ENCODE measurements at regions not wholly inside any gene's neighbourhood (a gene's known extent, or its start where the extent isn't known, plus 50 kb on each side); places are given as distances from the start of the nearest gene placed in this dataset.
A peak's percentile ranks its signal among the peaks of the same experiment; 100 is the strongest.

DNA sequence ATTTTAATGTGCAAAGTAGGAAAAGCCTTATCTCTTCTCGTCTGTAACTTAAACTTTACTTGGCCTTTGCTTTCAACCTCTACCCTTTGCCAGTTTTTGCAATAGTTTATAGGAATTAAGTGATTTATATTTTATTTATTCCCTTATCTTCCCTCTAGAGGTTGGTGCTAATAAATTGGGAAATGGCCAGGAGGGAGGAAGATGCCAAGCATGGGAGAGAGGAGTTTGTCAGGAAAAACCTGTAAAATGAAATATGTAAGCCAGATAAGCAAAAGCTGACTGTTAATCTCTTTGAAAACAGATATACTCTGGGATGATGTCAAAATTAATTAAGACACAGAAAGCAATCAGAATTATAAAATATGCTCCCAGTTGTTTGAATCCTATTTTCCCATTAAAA is 484.5 kb downstream of the NR2F1-AS1 start:
- no peak for DNase-seq

DNA sequence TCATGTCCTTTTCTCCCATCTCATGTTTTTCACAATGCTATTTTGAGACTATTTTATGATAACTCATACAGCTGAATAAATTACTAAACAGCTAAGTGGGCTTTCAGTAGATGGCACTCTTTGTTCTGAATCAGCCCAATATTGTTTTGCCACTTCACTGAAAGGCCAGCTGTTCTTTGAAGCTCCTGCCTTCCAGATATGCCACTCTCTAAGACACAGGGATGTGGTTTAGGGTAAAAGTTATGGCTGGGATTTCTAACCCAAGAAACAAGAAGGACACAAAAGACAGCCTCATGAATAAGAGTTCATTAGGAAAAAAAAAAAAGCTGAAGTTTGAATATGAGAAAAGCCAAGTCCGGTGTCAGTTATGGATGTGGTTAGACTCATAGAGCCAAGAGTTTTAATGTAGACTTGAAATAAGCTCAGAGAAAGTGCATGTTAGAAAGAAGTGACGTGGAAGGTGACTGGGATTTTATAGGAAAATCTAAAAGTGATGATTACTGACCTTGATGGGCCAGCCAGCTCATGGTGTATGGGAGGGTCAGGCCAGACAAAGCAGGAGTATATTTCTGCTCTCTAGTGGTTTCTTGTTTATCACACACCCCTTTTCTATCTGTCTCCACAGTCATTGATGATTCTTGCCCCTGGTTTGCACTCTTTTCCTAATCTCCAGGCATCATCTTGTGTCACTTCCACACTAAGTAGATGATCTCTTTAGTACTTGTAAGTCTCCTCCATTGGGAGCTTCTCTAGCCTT is 488.5 kb downstream of the NR2F1-AS1 start:
- DNase-seq, result no peak

DNA sequence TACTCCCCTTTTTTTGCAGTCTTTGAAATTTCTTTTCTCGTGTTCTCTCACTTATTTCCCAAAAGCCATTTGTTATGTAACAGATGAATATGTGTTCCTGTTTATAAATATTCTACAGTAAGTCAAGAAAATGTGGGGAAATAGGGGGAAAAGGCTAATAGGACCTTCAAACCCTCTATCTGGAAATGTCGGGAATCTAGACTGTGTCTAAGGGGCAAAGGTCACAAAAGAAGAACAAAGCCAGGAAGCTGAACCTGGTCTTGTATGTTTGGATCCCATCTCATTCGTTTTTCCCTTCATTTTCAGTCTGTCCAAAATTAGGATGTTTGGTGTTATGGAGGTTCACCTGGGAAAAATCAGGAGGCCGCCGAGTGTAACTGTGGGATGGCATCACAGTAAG is 490.3 kb downstream of the NR2F1-AS1 start:
- no peak for DNase-seq

DNA sequence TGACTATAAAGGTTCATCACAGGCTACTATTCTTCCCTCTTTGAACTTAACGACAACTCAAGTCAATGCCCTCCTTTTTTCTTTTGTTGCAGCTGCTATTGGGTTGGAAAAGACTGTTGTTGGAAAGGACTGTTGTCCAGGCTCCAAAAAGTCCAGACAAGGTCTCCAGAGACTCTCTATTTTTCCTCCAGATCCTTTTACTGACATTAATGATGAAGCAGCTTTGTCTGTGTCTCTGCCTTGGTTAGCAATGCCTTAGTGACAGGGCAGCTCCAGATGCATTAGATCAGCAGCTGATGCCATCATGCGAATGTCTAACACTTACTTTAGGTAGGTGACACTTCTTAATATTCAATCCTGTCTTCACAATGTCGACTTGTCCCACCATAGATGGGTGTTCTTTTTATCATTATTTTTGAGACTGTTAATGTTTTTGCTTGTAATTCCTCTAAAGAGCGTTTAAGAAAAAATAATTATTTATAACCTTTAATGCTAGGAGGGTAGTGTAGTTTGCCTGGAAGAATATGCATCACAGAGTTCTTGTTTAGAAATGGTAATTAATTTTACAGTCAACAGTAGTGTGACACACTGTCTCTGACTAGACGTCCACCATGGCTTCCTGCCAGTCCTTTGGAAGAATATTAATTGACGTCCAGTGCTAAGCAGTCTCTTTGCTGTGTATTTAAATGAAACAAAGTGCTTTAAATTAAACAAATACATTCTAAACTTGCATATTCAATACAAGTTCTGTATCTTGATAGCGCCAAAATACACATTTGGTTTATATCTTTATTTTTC is 492.2 kb downstream of the NR2F1-AS1 start:
- DNase-seq, result no peak

- no peak for DNase-seq
These were observed 493.7 kb downstream of the NR2F1-AS1 start for GRCh38 chr5:93087326-93087725.

GRCh38 chr5:93082981-93083380 is 498.0 kb downstream of the NR2F1-AS1 start:
- DNase-seq, result no peak

GRCh38 chr5:93079046-93079445 is 502.0 kb downstream of the NR2F1-AS1 start:
- DNase-seq, result no peak

DNA sequence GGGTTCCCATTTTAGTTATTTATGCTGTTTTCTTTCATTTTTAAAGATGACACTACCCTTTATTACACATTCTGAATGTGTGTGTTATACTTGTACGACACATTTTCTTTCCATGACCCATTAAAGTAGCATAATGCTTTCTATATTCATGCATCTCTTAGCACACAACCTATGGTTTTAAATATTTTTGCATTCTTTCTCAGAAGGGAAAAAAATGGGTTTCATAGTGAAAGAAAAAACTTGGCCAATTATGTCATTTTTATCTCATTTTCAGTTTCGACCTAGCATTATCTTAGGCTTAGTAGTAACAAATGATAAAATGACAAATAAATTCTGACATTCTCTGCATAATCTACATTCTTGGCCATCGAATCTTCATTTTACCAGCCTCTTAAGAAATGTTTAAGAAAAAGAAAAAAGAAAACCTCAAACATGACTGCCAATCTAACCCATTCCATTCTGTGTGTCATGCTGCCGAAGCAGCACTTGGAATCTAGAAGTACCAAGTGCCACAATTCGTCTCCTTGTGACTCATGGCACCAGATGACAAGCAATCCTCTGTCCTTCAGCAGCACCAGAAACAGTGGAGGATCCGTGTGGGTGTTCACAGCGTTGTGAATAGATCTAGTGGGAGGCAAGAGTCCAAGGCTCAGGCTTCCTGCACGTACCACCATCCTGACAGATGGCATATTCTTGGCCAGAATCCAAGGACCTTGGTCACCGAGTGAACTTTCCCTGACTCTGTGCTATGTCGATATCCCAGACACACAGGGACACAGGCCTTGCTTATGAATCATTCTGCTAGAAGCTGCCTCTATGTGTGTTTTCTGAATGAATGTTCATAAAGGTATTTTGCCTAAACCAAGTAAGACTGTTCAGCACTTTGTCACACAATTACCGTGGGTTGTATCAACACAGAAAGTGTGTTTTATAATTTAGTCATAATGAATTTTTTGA is 502.7 kb downstream of the NR2F1-AS1 start:
- DNase-seq, result peak; percentile 80

DNA sequence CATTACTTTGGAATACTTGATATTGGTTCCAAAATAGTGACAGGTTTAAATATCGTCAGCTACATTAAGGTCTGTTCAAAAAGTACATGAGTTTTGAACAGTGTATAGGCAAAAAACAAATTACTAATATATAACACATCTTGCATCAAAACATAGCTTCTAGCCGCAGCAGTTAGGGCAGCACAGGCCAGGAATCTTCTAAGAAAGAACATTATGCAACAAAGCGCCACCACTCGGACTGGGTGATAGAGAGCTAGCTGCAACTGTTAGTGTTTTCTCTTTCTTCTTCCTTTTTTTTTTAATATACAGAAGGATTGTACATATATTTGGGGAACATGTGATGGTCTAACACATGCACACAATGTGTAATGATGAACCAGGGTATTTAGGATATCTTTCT is 504.5 kb downstream of the NR2F1-AS1 start:
- no peak for DNase-seq

DNA sequence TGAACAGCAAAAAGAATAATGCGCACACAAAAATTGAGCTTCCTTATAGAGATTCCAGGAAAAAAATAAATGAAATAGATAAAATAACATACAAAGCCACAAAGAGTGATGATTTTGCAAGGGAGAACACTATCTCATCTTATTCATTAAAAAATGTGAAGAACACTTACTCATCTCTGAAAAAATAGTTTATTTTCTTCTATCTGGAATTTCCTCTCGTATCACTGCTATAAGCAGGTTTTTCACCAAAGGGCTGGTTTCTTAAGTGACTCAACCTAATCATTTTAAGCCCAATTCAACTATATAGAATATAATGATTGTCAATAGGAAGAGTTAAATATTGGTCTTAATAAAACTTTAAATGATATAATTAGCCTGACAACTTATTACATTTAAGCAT is 504.9 kb downstream of the NR2F1-AS1 start:
- no peak for DNase-seq

GRCh38 chr5:93073547-93073946 is 507.5 kb downstream of the NR2F1-AS1 start:
- DNase-seq, result no peak

GRCh38 chr5:93072831-93073459 is 508.1 kb downstream of the NR2F1-AS1 start:
- no peak for DNase-seq

GRCh38 chr5:93071710-93072109 is 509.3 kb downstream of the NR2F1-AS1 start:
- DNase-seq, result no peak

- DNase-seq, result no peak
These were observed 510.1 kb downstream of the NR2F1-AS1 start for GRCh38 chr5:93070938-93071337.

- no peak for DNase-seq
These were observed 511.7 kb downstream of the NR2F1-AS1 start for GRCh38 chr5:93069276-93069675.

DNA sequence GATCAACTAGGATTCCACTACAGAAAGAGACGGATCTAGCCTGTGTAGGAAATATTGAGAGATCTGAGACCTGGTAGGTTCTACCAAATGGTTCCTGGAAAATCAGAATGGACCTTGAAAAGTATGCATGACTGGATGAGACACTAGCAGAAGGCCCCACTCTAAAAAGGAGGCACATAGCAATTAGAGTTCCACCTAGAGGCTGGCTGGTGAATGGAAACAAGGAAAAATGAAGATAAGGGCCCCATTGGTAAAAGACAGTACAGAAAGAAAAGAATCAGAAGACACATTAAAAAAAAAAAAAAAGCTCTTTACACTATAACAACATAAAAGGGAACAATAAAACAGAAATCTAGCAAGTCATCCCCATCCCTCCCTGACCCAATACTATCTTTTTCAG is 518.5 kb downstream of the NR2F1-AS1 start:
- DNase-seq, result no peak

GRCh38 chr5:93058309-93058708 is 522.7 kb downstream of the NR2F1-AS1 start:
- peak; percentile 17 for DNase-seq

- no peak for DNase-seq
These were observed 523.7 kb downstream of the NR2F1-AS1 start for GRCh38 chr5:93057311-93057710.

- DNase-seq, result no peak
These were observed 525.0 kb downstream of the NR2F1-AS1 start for GRCh38 chr5:93055971-93056370.

- no peak for DNase-seq
These were observed 525.5 kb downstream of the NR2F1-AS1 start for GRCh38 chr5:93055561-93055960.

DNA sequence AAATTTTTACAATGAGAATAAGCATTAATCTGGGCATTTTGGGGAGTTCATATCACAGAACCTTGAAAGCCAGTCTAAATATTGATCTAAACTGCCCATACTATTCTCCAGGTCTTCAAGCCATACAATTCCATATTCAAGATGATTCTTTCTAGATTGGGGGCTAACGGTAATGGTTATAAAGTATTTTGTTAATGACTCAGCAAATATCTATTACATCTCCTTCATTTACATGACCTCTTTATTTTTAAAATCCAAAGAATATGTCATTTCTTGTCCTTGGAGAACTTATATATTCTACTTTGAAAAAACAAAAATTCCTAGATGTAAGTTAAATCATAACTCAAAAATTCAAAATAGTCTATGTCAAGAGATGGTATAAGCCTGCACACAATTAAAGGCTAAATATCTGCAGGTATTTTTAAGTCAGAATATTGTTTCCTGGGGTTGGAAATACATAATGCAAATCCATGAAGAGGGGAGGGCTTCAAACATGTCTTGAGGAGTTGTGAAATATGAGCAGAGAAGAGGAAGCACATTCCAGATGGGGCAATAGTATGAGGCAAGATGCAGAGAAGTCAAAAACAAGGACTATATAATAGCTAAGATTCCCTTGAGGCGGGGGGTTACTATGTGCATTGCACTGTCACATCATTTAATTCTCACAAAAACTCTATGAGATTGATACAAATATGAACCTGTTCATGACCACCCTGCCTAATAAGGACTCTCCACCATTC is 526.4 kb downstream of the NR2F1-AS1 start:
- no peak for DNase-seq

- DNase-seq, result no peak
These were observed 527.2 kb downstream of the NR2F1-AS1 start for GRCh38 chr5:93053825-93054224.

Measured in T1000 (cell line).